GM23338 (cell line): ENCODE measurements at regions not wholly inside any gene's neighbourhood (a gene's known extent, or its start where the extent isn't known, plus 50 kb on each side); places are given as distances from the start of the nearest gene placed in this dataset.

Experiments
- ATAC-seq: fragments of 200-7000 bp; cut with Tn5 transposase; 3 replicates; pipeline ENCODE4 v1.9.1; 2020
- DNase-seq: peaks from one replicate; pipeline ENCODE4 v3.0.0-alpha.2; 2015; ENCODE audit warnings: low spot score
- H2AFZ ChIP-seq: fragments of 200-600 bp; sonication (generic); 2 replicates; pipeline ENCODE4 v1.8.0; 2016; ENCODE audit warnings: antibody characterized with exemption, mild to moderate bottlenecking, moderate library complexity
- H3F3A ChIP-seq: fragments of 200-600 bp; sonication (generic); replicated peaks from 2 replicates; pipeline ENCODE4 v1.8.0; 2017; ENCODE audit warnings: antibody characterized with exemption, mixed run types, low read depth
- H3K27ac ChIP-seq: fragments of 200-600 bp; sonication (generic); 2 replicates; pipeline ENCODE4 v1.6.1; 2016; ENCODE audit warnings: low read depth
- H3K27me3 ChIP-seq: fragments of 200-600 bp; sonication (generic); 2 replicates; pipeline ENCODE4 v1.8.0; 2016; ENCODE audit warnings: mild to moderate bottlenecking, mixed run types, moderate library complexity; ENCODE audit not compliant: insufficient read depth
- H3K36me3 ChIP-seq: fragments of 200-600 bp; sonication (generic); 2 replicates; pipeline ENCODE4 v1.8.0; 2016; ENCODE audit warnings: mild to moderate bottlenecking; ENCODE audit not compliant: insufficient read depth
- H3K4me1 ChIP-seq: fragments of 200-600 bp; sonication (generic); 2 replicates; pipeline ENCODE4 v1.8.0; 2016; ENCODE audit warnings: mild to moderate bottlenecking, moderate library complexity; ENCODE audit not compliant: insufficient read depth
- H3K4me2 ChIP-seq: fragments of 200-600 bp; sonication (generic); 2 replicates; pipeline ENCODE4 v1.7.1; 2017; ENCODE audit warnings: mixed run types
- H3K4me3 ChIP-seq: fragments of 200-600 bp; sonication (generic); 2 replicates; pipeline ENCODE4 v1.6.1; 2016; ENCODE audit warnings: mixed run types
- H3K79me2 ChIP-seq: fragments of 200-600 bp; sonication (generic); replicated peaks from 2 replicates; pipeline ENCODE4 v1.8.0; 2017; ENCODE audit warnings: mild to moderate bottlenecking; ENCODE audit not compliant: insufficient read depth
- H3K9me2 ChIP-seq: fragments of 200-600 bp; sonication (generic); 2 replicates; pipeline ENCODE4 v1.8.0; 2017; ENCODE audit not compliant: insufficient read depth
- H4K20me1 ChIP-seq: fragments of 200-600 bp; sonication (generic); replicated peaks from 2 replicates; pipeline ENCODE4 v1.8.0; 2017; ENCODE audit warnings: mild to moderate bottlenecking; ENCODE audit not compliant: insufficient read depth
- H3K27ac Mint-ChIP-seq: 2 replicates; pipeline ENCODE4 v1.8.0; 2020; ENCODE audit warnings: inconsistent platforms, mild to moderate bottlenecking, moderate library complexity, mixed read lengths
- H3K27me3 Mint-ChIP-seq: 3 replicates; pipeline ENCODE4 v1.8.0; 2022; ENCODE audit warnings: low read depth, mild to moderate bottlenecking, moderate library complexity, mixed read lengths, inconsistent platforms; ENCODE audit not compliant: insufficient read depth, poor library complexity
- H3K36me3 Mint-ChIP-seq: 3 replicates; pipeline ENCODE4 v1.8.0; 2021; ENCODE audit warnings: low read depth, mild to moderate bottlenecking, inconsistent platforms, moderate library complexity, mixed read lengths
- H3K4me1 Mint-ChIP-seq: 3 replicates; pipeline ENCODE4 v1.8.0; 2020; ENCODE audit warnings: mild to moderate bottlenecking, inconsistent platforms, mixed read lengths
- H3K4me3 Mint-ChIP-seq: 3 replicates; pipeline ENCODE4 v1.8.0; 2021; ENCODE audit warnings: moderate library complexity, mild to moderate bottlenecking, inconsistent platforms, mixed read lengths
- H3K9me3 Mint-ChIP-seq: 3 replicates; pipeline ENCODE4 v1.8.0; 2020; ENCODE audit warnings: moderate library complexity, mild to moderate bottlenecking, inconsistent platforms, mixed read lengths
- CREB1 ChIP-seq: fragments of 250-450 bp; sonication (Bioruptor Pico); IDR thresholded peaks from 2 replicates; pipeline ENCODE4 v1.5.0; 2020; ENCODE audit warnings: low read depth, mild to moderate bottlenecking, moderate library complexity
- EZH2phosphoT487 ChIP-seq: fragments of 200-600 bp; sonication (generic); IDR thresholded peaks from one replicate; pipeline ENCODE4 v1.8.1; 2018; ENCODE audit warnings: antibody characterized with exemption; ENCODE audit not compliant: unreplicated experiment
- POLR2AphosphoS5 ChIP-seq: IDR thresholded peaks from 2 replicates; pipeline ENCODE4 v1.6.1; 2016; ENCODE audit warnings: antibody characterized with exemption, low read depth
- ZNF114 ChIP-seq: fragments of 250-450 bp; sonication (Bioruptor Pico); IDR thresholded peaks from 2 replicates; pipeline ENCODE4 v1.5.0; 2020; ENCODE audit warnings: mild to moderate bottlenecking, moderate library complexity
- ZNF331 ChIP-seq: fragments of 250-450 bp; sonication (Bioruptor Pico); IDR thresholded peaks from 2 replicates; pipeline ENCODE4 v1.5.0; 2020; ENCODE audit warnings: low read depth, mild to moderate bottlenecking, moderate library complexity
- TF ChIP-seq, protein P1 (sequence below), 2 experiments: fragments of 200-600 bp in 1 of 2; sonication (generic) in 1 of 2; conservative IDR thresholded peaks; 2 replicates each; pipeline versions ENCODE4 v1.5.1 to v1.6.1; 2016 to 2017; ENCODE audit warnings: antibody characterized with exemption in 2 of 2, low read depth in 2 of 2, mild to moderate bottlenecking in 2 of 2, moderate library complexity in 1 of 2
- TF ChIP-seq, protein P2 (sequence below): fragments of 250-450 bp; sonication (Bioruptor Pico); IDR thresholded peaks from 2 replicates; pipeline ENCODE4 v1.5.0; 2020; ENCODE audit warnings: mild to moderate bottlenecking, moderate library complexity

DNA sequence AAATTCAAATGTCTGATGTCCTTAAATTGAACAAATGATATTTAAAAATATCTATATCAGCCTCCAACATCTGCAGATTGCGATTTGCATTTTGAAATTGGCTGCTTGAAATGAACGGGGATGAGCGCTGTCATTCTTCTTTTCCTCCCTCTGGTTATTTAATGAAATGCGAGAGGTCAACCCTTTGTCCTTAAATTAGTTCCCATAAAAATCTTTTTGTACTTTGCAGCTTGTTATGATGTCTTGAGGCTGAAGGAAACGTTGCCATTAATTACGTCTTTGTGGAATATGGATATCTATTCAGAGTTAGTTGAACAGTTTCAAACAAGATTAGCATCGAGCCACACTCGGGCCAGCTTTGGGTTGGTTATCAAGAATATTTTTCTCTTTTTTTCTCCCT is 140.0 kb downstream of the LINC00237 start:
- H4K20me1 ChIP-seq: no peaks in the 10 kb centered on the region
- H3K36me3 ChIP-seq: no peaks in the 10 kb centered on the region
- no peak overlapping the region for H2AFZ ChIP-seq
- H3K9me2 ChIP-seq: 0 out of 2 replicates have a peak, but pooled peaks cover 13% of the 10 kb centered on the region
- H3F3A ChIP-seq: no peaks in the 10 kb centered on the region
- no peak overlapping the region for H3K27ac Mint-ChIP-seq
- H3K9me3 Mint-ChIP-seq: no peaks in the 10 kb centered on the region
- no peaks in the 10 kb centered on the region for H3K27me3 Mint-ChIP-seq
- H3K79me2 ChIP-seq: no peaks in the 10 kb centered on the region
- H3K4me1 Mint-ChIP-seq: peaks cover 38% of the 10 kb centered on the region
- H3K27me3 ChIP-seq: no peaks in the 10 kb centered on the region
- TF ChIP-seq ZNF114 (CRISPR knock-in tag) (no peak), ZNF331 (CRISPR knock-in tag) (no peak), EZH2phosphoT487 (no peak), POLR2AphosphoS5 (no peak), CREB1 (CRISPR knock-in tag) (no peak)
- TF ChIP-seq, protein P1, sequence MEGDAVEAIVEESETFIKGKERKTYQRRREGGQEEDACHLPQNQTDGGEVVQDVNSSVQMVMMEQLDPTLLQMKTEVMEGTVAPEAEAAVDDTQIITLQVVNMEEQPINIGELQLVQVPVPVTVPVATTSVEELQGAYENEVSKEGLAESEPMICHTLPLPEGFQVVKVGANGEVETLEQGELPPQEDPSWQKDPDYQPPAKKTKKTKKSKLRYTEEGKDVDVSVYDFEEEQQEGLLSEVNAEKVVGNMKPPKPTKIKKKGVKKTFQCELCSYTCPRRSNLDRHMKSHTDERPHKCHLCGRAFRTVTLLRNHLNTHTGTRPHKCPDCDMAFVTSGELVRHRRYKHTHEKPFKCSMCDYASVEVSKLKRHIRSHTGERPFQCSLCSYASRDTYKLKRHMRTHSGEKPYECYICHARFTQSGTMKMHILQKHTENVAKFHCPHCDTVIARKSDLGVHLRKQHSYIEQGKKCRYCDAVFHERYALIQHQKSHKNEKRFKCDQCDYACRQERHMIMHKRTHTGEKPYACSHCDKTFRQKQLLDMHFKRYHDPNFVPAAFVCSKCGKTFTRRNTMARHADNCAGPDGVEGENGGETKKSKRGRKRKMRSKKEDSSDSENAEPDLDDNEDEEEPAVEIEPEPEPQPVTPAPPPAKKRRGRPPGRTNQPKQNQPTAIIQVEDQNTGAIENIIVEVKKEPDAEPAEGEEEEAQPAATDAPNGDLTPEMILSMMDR (conservative IDR thresholded peaks at IDR 0.05; ENCODE audit: low read depth in 2 of 2): no peak
- TF ChIP-seq, protein P2, sequence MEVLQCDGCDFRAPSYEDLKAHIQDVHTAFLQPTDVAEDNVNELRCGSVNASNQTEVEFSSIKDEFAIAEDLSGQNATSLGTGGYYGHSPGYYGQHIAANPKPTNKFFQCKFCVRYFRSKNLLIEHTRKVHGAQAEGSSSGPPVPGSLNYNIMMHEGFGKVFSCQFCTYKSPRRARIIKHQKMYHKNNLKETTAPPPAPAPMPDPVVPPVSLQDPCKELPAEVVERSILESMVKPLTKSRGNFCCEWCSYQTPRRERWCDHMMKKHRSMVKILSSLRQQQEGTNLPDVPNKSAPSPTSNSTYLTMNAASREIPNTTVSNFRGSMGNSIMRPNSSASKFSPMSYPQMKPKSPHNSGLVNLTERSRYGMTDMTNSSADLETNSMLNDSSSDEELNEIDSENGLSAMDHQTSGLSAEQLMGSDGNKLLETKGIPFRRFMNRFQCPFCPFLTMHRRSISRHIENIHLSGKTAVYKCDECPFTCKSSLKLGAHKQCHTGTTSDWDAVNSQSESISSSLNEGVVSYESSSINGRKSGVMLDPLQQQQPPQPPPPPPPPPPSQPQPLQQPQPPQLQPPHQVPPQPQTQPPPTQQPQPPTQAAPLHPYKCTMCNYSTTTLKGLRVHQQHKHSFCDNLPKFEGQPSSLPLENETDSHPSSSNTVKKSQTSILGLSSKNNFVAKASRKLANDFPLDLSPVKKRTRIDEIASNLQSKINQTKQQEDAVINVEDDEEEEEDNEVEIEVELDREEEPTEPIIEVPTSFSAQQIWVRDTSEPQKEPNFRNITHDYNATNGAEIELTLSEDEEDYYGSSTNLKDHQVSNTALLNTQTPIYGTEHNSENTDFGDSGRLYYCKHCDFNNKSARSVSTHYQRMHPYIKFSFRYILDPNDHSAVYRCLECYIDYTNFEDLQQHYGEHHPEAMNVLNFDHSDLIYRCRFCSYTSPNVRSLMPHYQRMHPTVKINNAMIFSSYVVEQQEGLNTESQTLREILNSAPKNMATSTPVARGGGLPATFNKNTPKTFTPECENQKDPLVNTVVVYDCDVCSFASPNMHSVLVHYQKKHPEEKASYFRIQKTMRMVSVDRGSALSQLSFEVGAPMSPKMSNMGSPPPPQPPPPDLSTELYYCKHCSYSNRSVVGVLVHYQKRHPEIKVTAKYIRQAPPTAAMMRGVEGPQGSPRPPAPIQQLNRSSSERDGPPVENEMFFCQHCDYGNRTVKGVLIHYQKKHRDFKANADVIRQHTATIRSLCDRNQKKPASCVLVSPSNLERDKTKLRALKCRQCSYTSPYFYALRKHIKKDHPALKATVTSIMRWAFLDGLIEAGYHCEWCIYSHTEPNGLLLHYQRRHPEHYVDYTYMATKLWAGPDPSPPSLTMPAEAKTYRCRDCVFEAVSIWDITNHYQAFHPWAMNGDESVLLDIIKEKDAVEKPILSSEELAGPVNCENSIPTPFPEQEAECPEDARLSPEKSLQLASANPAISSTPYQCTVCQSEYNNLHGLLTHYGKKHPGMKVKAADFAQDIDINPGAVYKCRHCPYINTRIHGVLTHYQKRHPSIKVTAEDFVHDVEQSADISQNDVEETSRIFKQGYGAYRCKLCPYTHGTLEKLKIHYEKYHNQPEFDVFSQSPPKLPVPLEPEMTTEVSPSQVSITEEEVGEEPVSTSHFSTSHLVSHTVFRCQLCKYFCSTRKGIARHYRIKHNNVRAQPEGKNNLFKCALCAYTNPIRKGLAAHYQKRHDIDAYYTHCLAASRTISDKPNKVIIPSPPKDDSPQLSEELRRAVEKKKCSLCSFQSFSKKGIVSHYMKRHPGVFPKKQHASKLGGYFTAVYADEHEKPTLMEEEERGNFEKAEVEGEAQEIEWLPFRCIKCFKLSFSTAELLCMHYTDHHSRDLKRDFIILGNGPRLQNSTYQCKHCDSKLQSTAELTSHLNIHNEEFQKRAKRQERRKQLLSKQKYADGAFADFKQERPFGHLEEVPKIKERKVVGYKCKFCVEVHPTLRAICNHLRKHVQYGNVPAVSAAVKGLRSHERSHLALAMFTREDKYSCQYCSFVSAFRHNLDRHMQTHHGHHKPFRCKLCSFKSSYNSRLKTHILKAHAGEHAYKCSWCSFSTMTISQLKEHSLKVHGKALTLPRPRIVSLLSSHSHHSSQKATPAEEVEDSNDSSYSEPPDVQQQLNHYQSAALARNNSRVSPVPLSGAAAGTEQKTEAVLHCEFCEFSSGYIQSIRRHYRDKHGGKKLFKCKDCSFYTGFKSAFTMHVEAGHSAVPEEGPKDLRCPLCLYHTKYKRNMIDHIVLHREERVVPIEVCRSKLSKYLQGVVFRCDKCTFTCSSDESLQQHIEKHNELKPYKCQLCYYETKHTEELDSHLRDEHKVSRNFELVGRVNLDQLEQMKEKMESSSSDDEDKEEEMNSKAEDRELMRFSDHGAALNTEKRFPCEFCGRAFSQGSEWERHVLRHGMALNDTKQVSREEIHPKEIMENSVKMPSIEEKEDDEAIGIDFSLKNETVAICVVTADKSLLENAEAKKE (CRISPR knock-in tag): no peak
- no peaks in the 10 kb centered on the region for H3K36me3 Mint-ChIP-seq
- peaks cover 39% of the 10 kb centered on the region for H3K4me1 ChIP-seq
- DNase-seq (no peak), ATAC-seq (no peak)
- H3K27ac ChIP-seq: no peak overlapping the region
- no peak overlapping the region for H3K4me3 ChIP-seq
- no peak overlapping the region for H3K4me2 ChIP-seq
- no peak overlapping the region for H3K4me3 Mint-ChIP-seq
